Right lobe of liver (tissue), 6 donors: ENCODE measurements at regions not wholly inside any gene's neighbourhood (a gene's known extent, or its start where the extent isn't known, plus 50 kb on each side); places are given as distances from the start of the nearest gene placed in this dataset.

Experiments used
- ATAC-seq, 4 donors: fragments of 200-7000 bp; cut with Tn5 transposase; one replicate each; pipeline ENCODE4 v1.9.1; 2020; ENCODE audit warnings: mild to moderate bottlenecking in 4 of 4, moderate library complexity in 4 of 4
- DNase-seq, 3 donors: peaks; one replicate each; pipeline ENCODE4 v3.0.0-alpha.2; 2020
- H3K27ac ChIP-seq, 3 donors: fragments of 200-600 bp; one replicate each; pipeline ENCODE4 v1.8.0; 2022
- H3K27me3 ChIP-seq, 2 donors: fragments of 200-600 bp; one replicate each; pipeline ENCODE4 v1.8.0; 2022
- H3K36me3 ChIP-seq, 4 donors: fragments of 200-600 bp; sonication (generic) in 1 of 4; one replicate each; pipeline versions ENCODE4 v1.5.1 to v1.8.0; 2017 to 2022; ENCODE audit warnings: control low read depth in 1 of 4
- H3K4me1 ChIP-seq, 4 donors: fragments of 200-600 bp; sonication (generic) in 1 of 4; one replicate each; pipeline versions ENCODE4 v1.5.1 to v1.8.0; 2017 to 2022; ENCODE audit warnings: control low read depth in 1 of 4
- H3K4me3 ChIP-seq, 3 donors: fragments of 200-600 bp; one replicate each; pipeline ENCODE4 v1.8.0; 2022
- H3K9me3 ChIP-seq, 4 donors: fragments of 200-600 bp; sonication (generic) in 1 of 4; one replicate each; pipeline versions ENCODE4 v1.5.1 to v1.8.0; 2017 to 2022; ENCODE audit warnings: control low read depth in 1 of 4
- POLR2A ChIP-seq: fragments of 450-650 bp; IDR thresholded peaks from one replicate; pipeline ENCODE4 v1.6.1; 2017; ENCODE audit warnings: antibody characterized with exemption, mild to moderate bottlenecking
- WGBS: methylation state at CpG from one replicate; pipeline ENCODE4 v1.1.6; 2018; ENCODE audit warnings: low coverage, low lambda C conversion rate; ENCODE audit not compliant: insufficient coverage; ENCODE audit errors: missing lambda C conversion rate; 5-methylcytosine and 5-hydroxymethylcytosine counted together
- intact Hi-C, 2 donors: fragments of 100-400 bp; cut with DNase I; formaldehyde crosslinking; loops; one replicate each; pipeline versions ENCODE4 v1.11.2 to v1.14.1; 2022
- TF ChIP-seq, protein P1 (sequence below), 4 donors: fragments of 200-600 bp in 3 of 4; fragments of 450-650 bp in 1 of 4; IDR thresholded peaks; one replicate each; pipeline versions ENCODE4 v1.5.1 to v1.8.0; 2016 to 2022; ENCODE audit warnings: antibody characterized with exemption in 4 of 4, mild to moderate bottlenecking in 2 of 4
- donor health status: DM: no; HTN: yes; CAD: no.
- donor health status: DM: no; HTN: no; CAD: no.
- donor health status: DM: no; HTN: no; CAD: no.
- donor health status: DM: no; HTN: yes; CAD: no.
- donor health status: DM: no; HTN: yes; CAD: no.

DNA sequence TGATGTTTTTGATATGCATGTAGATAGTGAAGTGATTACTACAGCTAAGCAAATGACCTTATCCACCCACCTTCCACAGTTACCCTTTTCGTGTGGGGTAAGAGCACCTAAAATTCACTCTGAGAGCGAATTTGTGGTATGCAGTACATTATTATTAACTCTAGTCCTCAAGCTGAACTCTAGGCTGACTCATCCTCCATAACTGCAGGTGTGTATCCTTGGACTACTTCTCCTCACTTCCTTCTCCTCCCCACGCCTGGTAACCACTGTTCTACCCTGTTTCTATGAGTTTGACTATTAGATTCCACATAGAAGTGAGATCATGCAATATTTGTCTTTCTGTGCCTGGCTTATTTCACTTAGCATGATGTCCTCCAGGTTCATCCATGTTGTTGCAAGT is 484.6 kb downstream of the GATA3 start:
- no peaks in the 10 kb centered on the region for H3K36me3 ChIP-seq
- no peak for TF ChIP-seq POLR2A
- TF ChIP-seq, protein P1, sequence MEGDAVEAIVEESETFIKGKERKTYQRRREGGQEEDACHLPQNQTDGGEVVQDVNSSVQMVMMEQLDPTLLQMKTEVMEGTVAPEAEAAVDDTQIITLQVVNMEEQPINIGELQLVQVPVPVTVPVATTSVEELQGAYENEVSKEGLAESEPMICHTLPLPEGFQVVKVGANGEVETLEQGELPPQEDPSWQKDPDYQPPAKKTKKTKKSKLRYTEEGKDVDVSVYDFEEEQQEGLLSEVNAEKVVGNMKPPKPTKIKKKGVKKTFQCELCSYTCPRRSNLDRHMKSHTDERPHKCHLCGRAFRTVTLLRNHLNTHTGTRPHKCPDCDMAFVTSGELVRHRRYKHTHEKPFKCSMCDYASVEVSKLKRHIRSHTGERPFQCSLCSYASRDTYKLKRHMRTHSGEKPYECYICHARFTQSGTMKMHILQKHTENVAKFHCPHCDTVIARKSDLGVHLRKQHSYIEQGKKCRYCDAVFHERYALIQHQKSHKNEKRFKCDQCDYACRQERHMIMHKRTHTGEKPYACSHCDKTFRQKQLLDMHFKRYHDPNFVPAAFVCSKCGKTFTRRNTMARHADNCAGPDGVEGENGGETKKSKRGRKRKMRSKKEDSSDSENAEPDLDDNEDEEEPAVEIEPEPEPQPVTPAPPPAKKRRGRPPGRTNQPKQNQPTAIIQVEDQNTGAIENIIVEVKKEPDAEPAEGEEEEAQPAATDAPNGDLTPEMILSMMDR (IDR thresholded peaks at IDR 0.05): no peak
- H3K9me3 ChIP-seq: no peaks in the 10 kb centered on the region
- H3K4me3 ChIP-seq: no peak overlapping the region
- 48% methylated on average over 3 of the region's 3 CpGs for WGBS
- intact Hi-C loops: no loop called here
- no peaks in the 10 kb centered on the region for H3K4me1 ChIP-seq
- H3K27me3 ChIP-seq: no peaks in the 10 kb centered on the region
- DNase-seq (no peak), ATAC-seq (no peak)
- H3K27ac ChIP-seq: no peak overlapping the region

DNA sequence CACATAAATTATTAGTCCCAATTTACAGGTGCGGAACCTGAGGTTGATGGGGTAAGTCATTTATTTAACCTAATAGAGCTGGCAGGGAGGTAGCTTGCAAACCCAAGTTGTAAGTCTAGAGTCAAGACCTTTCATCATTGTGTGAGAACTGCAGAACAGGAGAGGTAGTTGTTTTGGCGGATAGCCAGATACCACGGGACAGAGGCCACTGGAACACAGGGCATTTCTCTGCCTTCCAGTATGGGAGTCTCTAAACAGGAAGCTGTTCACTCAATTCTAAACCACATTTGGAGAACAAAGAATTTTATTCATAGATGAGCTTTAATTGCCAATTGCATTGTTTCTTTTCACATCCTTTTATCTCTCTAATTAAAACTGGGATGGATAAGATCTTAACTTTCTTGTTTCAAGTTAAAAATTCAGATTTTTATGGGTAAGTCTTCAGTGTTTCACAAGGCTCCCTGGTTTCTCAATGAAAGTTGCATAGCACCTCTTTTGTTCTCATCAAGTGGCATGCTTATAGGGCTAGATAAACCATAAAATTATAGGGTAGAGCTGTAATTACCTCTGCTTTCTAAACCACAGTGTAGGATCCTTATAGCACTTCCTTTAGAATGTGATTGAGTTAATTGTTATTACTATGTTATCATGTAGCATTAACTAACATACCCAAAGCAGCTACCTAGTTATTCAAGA is 489.0 kb downstream of the GATA3 start:
- 31% methylated on average over 3 of the region's 3 CpGs for WGBS
- intact Hi-C loops: no loop called here
- Histone ChIP-seq H3K4me1 (no peaks in the 10 kb centered on the region), H3K9me3 (no peaks in the 10 kb centered on the region), H3K36me3 (no peaks in the 10 kb centered on the region), H3K4me3 (no peak overlapping the region), H3K27me3 (no peaks in the 10 kb centered on the region), H3K27ac (no peak overlapping the region)
- TF ChIP-seq, protein P1 (IDR thresholded peaks at IDR 0.05): no peak
- no peak for TF ChIP-seq POLR2A
- DNase-seq (no peak), ATAC-seq (peak in 1 of 4 donors; percentile 50)

DNA sequence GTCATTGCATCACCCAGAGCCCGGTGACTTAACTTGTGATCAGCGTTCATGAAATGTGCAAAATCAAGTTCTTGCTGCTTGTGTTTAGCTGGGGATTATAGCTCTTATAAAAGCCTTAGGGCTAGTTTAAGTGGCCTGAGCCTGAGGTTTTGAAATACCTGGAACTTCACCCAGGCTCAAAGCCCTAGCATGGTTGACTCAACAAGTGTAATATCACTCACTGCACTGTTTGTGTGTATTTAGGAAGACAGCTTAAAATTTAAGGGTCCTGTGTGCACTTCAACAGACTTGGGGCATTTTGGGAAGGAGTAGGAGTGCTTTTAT is 489.5 kb downstream of the GATA3 start:
- no peak for ATAC-seq
- WGBS: 89% methylated on average over 2 of the region's 2 CpGs
- no peaks in the 10 kb centered on the region for H3K27me3 ChIP-seq

DNA sequence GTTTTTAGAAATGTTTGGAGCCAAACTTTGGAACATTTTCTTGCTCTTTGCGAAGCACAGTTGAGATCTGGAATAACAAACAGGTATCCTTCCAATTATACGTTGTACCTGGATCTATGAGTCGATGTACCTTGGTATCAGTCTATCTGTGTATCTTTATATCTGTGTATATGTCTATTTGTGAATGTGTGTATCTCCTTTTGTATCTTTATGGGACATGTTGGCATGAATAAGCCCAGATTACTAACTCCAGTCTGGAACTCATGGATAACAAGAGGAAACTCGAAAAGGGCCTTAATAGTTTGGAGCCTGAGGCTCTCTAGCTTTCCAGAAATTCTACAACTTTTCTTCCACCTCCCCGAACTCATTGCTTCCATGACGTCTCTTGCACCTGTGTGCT is 490.0 kb downstream of the GATA3 start:
- H3K27ac ChIP-seq: no peak overlapping the region
- no peaks in the 10 kb centered on the region for H3K27me3 ChIP-seq
- intact Hi-C loops: no loop called here
- no peak for DNase-seq
- H3K4me3 ChIP-seq: no peak overlapping the region
- no peaks in the 10 kb centered on the region for H3K36me3 ChIP-seq
- no peaks in the 10 kb centered on the region for H3K9me3 ChIP-seq
- WGBS: 63% methylated on average over 6 of the region's 6 CpGs
- no peaks in the 10 kb centered on the region for H3K4me1 ChIP-seq
- no peak for ATAC-seq
- no peak for TF ChIP-seq POLR2A
- TF ChIP-seq, protein P1 (IDR thresholded peaks at IDR 0.05): no peak

More for the DNA sequence above, 489.5 kb downstream of the GATA3 start:
- intact Hi-C loops: no loop called here
- TF ChIP-seq, protein P1 (IDR thresholded peaks at IDR 0.05): no peak
- no peak for TF ChIP-seq POLR2A
- Histone ChIP-seq H3K4me1 (no peaks in the 10 kb centered on the region), H3K9me3 (no peaks in the 10 kb centered on the region), H3K4me3 (no peak overlapping the region), H3K27ac (no peak overlapping the region), H3K36me3 (no peaks in the 10 kb centered on the region)
- DNase-seq: no peak

DNA sequence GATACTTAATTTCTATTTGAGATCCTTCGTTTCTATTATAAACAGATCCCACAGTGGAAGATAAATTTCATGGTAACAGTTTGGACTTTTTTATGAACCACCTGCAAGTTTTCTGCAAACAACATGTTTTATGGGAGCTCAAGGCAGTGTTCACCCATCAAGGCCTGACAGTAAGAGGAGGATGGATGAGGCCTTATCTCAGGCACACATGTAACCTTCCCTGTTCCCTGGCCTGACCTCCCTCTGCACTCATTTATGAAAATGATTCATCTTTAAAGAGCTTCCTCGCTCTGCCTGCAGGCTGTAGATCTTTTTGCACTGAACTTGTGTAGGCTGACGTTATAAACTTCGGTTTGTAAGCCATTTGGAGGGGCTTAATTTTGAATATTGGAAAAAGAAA is 500.1 kb downstream of the GATA3 start:
- 50% methylated on average over 4 of the region's 4 CpGs for WGBS
- intact Hi-C loops: no loop called here
- no peaks in the 10 kb centered on the region for H3K36me3 ChIP-seq
- no peak for DNase-seq
- no peak overlapping the region for H3K27ac ChIP-seq
- TF ChIP-seq, protein P1 (IDR thresholded peaks at IDR 0.05): no peak
- no peak for TF ChIP-seq POLR2A
- H3K4me3 ChIP-seq: no peak overlapping the region
- no peaks in the 10 kb centered on the region for H3K27me3 ChIP-seq
- ATAC-seq: no peak
- no peaks in the 10 kb centered on the region for H3K9me3 ChIP-seq
- no peaks in the 10 kb centered on the region for H3K4me1 ChIP-seq
